ENCODE measurements at regions not wholly inside any gene's neighbourhood (a gene's known extent, or its start where the extent isn't known, plus 50 kb on each side); places are given as distances from the start of the nearest gene placed in this dataset.
A peak's percentile ranks its signal among the peaks of the same experiment; 100 is the strongest.

DNA sequence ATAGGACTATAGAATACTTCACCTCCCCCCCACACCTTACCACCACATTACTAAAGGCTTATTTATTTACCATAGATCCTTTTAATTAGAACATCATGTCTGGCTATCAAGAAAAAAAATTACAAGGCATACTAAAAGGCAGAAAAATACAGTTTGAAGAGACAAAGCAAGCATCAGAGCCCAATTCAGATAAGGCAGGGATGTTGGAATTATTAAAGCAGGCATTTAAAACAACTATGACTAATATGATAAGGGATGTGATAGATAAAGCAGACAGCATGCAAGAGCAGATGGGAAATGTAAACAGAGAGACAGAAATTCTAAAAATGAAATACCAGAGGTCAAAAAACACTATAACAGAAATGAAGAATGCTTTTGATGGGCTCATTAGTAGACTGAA, 55.4 kb upstream of the SMIM21 start:
- ChIA-PET CTCF (no interaction called here), POLR2A (no interaction called here)
- no peak for DNase-seq (ENCODE audit: extremely low spot score)
- TF ChIP-seq, protein P1, sequence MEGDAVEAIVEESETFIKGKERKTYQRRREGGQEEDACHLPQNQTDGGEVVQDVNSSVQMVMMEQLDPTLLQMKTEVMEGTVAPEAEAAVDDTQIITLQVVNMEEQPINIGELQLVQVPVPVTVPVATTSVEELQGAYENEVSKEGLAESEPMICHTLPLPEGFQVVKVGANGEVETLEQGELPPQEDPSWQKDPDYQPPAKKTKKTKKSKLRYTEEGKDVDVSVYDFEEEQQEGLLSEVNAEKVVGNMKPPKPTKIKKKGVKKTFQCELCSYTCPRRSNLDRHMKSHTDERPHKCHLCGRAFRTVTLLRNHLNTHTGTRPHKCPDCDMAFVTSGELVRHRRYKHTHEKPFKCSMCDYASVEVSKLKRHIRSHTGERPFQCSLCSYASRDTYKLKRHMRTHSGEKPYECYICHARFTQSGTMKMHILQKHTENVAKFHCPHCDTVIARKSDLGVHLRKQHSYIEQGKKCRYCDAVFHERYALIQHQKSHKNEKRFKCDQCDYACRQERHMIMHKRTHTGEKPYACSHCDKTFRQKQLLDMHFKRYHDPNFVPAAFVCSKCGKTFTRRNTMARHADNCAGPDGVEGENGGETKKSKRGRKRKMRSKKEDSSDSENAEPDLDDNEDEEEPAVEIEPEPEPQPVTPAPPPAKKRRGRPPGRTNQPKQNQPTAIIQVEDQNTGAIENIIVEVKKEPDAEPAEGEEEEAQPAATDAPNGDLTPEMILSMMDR (IDR thresholded peaks at IDR 0.05; ENCODE audit: control extremely low read depth, extremely low read depth, low read depth, missing control alignments): no peak

DNA sequence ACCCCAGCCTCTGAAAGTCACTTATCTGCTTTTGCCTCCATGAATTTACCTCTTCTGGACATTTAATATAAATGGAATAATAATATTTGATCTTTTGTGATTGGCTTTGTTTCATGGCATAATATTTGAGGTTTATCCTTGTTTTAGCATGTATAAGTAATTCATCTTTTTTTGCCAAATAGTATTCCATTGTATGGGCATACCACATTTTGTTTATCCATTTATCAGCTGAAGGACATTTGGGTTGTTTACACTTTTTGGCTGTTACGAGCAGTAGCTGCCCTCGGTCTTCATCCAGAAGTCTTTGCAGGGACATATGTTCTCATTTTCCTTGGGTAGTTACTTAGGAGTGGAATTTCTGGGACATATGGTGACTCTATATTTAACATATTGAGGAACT, 53.0 kb upstream of the SMIM21 start:
- TF ChIP-seq, protein P1 (IDR thresholded peaks at IDR 0.05; ENCODE audit: control extremely low read depth, extremely low read depth, low read depth, missing control alignments): no peak
- POLR2A ChIA-PET: no interaction called here
- no peak for DNase-seq (ENCODE audit: extremely low spot score)
- CTCF ChIA-PET: interaction anchor here (1.4 to 2.6 kb wide), 4 partner anchors 10 to 827 kb away, joined by 3 to 13 read pairs (median 6); no protein-coding TSS in a partner anchor

DNA sequence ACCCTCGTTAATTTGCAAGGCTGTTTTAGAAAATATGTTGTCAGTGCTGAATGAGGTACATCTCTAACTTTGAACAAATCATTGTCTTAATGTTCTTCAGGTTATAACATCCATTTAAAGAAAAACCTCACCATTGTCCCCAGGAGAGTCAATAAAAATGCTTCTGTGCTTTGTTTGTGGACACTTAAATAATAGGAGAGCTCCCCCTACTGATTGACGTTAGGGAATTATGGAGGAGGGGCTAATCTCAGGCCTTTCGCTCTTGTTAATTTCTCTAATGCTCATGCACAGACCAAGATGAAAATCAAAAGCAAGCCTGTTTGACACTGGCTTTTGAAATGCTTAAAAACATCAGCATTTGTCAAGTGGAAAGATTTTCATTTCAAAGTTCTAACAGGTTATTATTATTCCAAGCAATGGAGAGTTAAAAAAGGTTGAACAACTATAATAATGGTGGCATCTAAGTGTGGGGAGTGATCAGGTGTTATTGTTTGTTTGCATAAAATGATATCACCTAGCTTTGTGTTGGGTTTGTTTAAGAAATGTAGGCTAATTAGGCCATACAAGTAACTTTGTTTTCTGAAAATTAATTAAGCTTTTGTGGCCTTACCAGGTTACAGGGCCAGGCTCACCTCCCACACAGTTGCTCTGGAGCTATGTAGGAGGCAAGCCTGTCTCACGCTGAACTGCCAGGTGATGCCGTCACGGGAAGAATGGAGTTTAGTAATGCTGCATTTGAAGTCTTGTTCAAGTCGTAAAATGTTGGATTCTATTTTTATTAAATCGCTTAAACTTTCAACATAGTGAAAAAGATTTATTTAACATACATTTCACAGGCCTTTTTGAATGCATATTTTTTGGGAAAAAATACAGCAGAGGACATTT, 51.7 kb upstream of the SMIM21 start:
- POLR2A ChIA-PET: no interaction called here
- CTCF ChIA-PET: interaction anchor here (0.9 to 2.6 kb wide), 16 partner anchors 9 to 961 kb away, joined by 3 to 13 read pairs (median 4); no protein-coding TSS in a partner anchor

DNA sequence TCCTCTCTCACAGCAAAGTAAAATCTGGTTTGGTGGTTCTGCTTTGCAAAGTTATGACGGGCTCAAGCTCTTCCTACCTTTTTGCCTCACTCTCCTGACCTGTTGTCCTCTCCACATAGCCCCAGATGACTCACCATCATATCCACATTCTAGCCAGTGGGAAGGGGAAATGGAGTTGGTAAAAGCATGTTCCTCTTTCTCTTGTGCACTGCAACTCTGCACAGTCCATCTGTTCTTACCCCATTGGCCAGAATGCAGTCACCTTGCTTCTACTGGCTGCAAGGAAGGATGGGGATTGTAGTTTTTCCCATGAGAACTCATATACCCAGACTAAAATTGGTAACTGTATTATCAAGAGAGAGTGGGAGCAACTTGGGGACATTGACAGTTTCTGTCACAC, 50.4 kb upstream of the SMIM21 start:
- no peak for DNase-seq (ENCODE audit: extremely low spot score)
- TF ChIP-seq, protein P1 (IDR thresholded peaks at IDR 0.05; ENCODE audit: control extremely low read depth, extremely low read depth, low read depth, missing control alignments): no peak
- CTCF ChIA-PET: interaction anchor here (1.0 to 2.6 kb wide), 6 partner anchors 8 to 854 kb away, joined by 3 to 13 read pairs (median 4); no protein-coding TSS in a partner anchor
- POLR2A ChIA-PET: no interaction called here

More for the DNA sequence above, 51.7 kb upstream of the SMIM21 start:
- DNase-seq (ENCODE audit: extremely low spot score): peak; percentile 35
- TF ChIP-seq, protein P1 (IDR thresholded peaks at IDR 0.05; ENCODE audit: control extremely low read depth, extremely low read depth, low read depth, missing control alignments): peak; percentile 57
